Fibroblast of lung (primary cell): ENCODE measurements at regions not wholly inside any gene's neighbourhood (a gene's known extent, or its start where the extent isn't known, plus 50 kb on each side); places are given as distances from the start of the nearest gene placed in this dataset.

Experiments
- EZH2 ChIP-seq: IDR thresholded peaks from 2 replicates; pipeline ENCODE4 v1.5.1; 2012; ENCODE audit warnings: low read length, control low read depth, mild to moderate bottlenecking; ENCODE audit errors: missing control alignments
- TF ChIP-seq, protein P1 (sequence below), 2 donors: IDR thresholded peaks in 1 of 2; conservative IDR thresholded peaks in 1 of 2; 1 replicate in 1 of 2; 2 replicates in 1 of 2; pipeline ENCODE4 v1.5.1; 2011 to 2012; ENCODE audit warnings: low read length in 2 of 2, control low read depth in 1 of 2, inconsistent platforms in 1 of 2, low read depth in 1 of 2, mild to moderate bottlenecking in 1 of 2

GRCh38 chr12:97024393-97024792 lies 117.3 kb downstream of the NEDD1 start:
- TF ChIP-seq, protein P1, sequence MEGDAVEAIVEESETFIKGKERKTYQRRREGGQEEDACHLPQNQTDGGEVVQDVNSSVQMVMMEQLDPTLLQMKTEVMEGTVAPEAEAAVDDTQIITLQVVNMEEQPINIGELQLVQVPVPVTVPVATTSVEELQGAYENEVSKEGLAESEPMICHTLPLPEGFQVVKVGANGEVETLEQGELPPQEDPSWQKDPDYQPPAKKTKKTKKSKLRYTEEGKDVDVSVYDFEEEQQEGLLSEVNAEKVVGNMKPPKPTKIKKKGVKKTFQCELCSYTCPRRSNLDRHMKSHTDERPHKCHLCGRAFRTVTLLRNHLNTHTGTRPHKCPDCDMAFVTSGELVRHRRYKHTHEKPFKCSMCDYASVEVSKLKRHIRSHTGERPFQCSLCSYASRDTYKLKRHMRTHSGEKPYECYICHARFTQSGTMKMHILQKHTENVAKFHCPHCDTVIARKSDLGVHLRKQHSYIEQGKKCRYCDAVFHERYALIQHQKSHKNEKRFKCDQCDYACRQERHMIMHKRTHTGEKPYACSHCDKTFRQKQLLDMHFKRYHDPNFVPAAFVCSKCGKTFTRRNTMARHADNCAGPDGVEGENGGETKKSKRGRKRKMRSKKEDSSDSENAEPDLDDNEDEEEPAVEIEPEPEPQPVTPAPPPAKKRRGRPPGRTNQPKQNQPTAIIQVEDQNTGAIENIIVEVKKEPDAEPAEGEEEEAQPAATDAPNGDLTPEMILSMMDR (conservative IDR thresholded peaks at IDR 0.05 in 1 of 2, IDR thresholded peaks at IDR 0.05 in 1 of 2; ENCODE audit: low read depth in 1 of 2, low read length in 2 of 2), result no peak
- TF ChIP-seq EZH2, result no peak
